ENCODE measurements at regions not wholly inside any gene's neighbourhood (a gene's known extent, or its start where the extent isn't known, plus 50 kb on each side); places are given as distances from the start of the nearest gene placed in this dataset.

GRCh38 chr12:22821985-22822384, 197.0 kb downstream of the ETNK1 start:
- CTCF ChIA-PET, result interaction anchor here (0.8 kb wide), 1 partner anchor 35 kb away, joined by 3 read pairs; no protein-coding TSS in a partner anchor
- TF ChIP-seq KAT2A (conservative IDR thresholded peaks at IDR 0.05; ENCODE audit: control insufficient read depth, low read depth, low read length) (no peak), WRNIP1 (IDR thresholded peaks at IDR 0.05; ENCODE audit: borderline replicate concordance, low read depth, low read length) (no peak), CEBPZ (IDR thresholded peaks at IDR 0.05; ENCODE audit: low read depth, low read length) (no peak), CHD2 (IDR thresholded peaks at IDR 0.05; ENCODE audit: borderline replicate concordance, low read depth, low read length) (no peak), IRF3 (IDR thresholded peaks at IDR 0.05) (no peak), EED (IDR thresholded peaks at IDR 0.05; ENCODE audit: low read depth) (no peak), SREBF2 (IDR thresholded peaks at IDR 0.05; ENCODE audit: low read length) (no peak), ZZZ3 (IDR thresholded peaks at IDR 0.05; ENCODE audit: control insufficient read depth, insufficient read length, low read depth) (no peak), RELB (IDR thresholded peaks at IDR 0.05; ENCODE audit: low read depth) (no peak), HCFC1 (IDR thresholded peaks at IDR 0.05; ENCODE audit: low read length) (no peak), CHD4 (IDR thresholded peaks at IDR 0.05) (no peak), PML (IDR thresholded peaks at IDR 0.05; ENCODE audit: low read length) (no peak), NFYA (IDR thresholded peaks at IDR 0.05; ENCODE audit: borderline replicate concordance, low read depth, low read length) (no peak), FOXK2 (IDR thresholded peaks at IDR 0.05) (no peak), ZNF384 (IDR thresholded peaks at IDR 0.05; ENCODE audit: borderline replicate concordance, low read depth, low read length) (no peak), PAX8 (IDR thresholded peaks at IDR 0.05) (no peak)
- TF ChIP-seq, protein P1, sequence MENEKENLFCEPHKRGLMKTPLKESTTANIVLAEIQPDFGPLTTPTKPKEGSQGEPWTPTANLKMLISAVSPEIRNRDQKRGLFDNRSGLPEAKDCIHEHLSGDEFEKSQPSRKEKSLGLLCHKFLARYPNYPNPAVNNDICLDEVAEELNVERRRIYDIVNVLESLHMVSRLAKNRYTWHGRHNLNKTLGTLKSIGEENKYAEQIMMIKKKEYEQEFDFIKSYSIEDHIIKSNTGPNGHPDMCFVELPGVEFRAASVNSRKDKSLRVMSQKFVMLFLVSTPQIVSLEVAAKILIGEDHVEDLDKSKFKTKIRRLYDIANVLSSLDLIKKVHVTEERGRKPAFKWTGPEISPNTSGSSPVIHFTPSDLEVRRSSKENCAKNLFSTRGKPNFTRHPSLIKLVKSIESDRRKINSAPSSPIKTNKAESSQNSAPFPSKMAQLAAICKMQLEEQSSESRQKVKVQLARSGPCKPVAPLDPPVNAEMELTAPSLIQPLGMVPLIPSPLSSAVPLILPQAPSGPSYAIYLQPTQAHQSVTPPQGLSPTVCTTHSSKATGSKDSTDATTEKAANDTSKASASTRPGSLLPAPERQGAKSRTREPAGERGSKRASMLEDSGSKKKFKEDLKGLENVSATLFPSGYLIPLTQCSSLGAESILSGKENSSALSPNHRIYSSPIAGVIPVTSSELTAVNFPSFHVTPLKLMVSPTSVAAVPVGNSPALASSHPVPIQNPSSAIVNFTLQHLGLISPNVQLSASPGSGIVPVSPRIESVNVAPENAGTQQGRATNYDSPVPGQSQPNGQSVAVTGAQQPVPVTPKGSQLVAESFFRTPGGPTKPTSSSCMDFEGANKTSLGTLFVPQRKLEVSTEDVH (IDR thresholded peaks at IDR 0.05; ENCODE audit: low read depth, partially characterized antibody), result no peak
- Histone ChIP-seq H3K27ac (ENCODE audit: control insufficient read depth, insufficient read depth) (no peak overlapping the region), H3K4me1 (ENCODE audit: control insufficient read depth, insufficient read depth, low read length) (no peaks in the 10 kb centered on the region), H3K36me3 (ENCODE audit: control insufficient read depth in 2 of 2, insufficient read depth in 2 of 2, low read length in 1 of 2) (no peaks in the 10 kb centered on the region), H3K79me2 (ENCODE audit: control insufficient read depth, insufficient read depth, low read length) (no peaks in the 10 kb centered on the region), H3K4me3 (no peak overlapping the region), H3K27me3 (replicated peaks in 1 of 2; ENCODE audit: control insufficient read depth in 2 of 2, insufficient read depth in 2 of 2, low read length in 1 of 2) (no peaks in the 10 kb centered on the region), H2AFZ (ENCODE audit: control insufficient read depth, low read depth, low read length) (no peak overlapping the region), H4K20me1 (ENCODE audit: control insufficient read depth, insufficient read depth) (no peaks in the 10 kb centered on the region), H3K9ac (ENCODE audit: control insufficient read depth, insufficient read depth, low read length) (no peak overlapping the region), H3K9me3 (replicated peaks; ENCODE audit: control insufficient read depth, insufficient read depth, low read length) (no peaks in the 10 kb centered on the region), H3K4me2 (ENCODE audit: control insufficient read depth, insufficient read depth) (no peak overlapping the region)
- POLR2A ChIA-PET, result no interaction called here
- DNase-seq (ENCODE audit: low read depth, low spot score) (no peak), FAIRE-seq (no peak), ATAC-seq (no peak)
- BruUV-seq (replicated peaks), result no TSS peak
- intact Hi-C loops (cut with micrococcal nuclease; ENCODE audit: unreplicated experiment), result no loop called here
- RAD21 ChIA-PET (ENCODE audit: unreplicated experiment), result no interaction called here
- 68% methylated on average over 4 of the region's 4 CpGs for WGBS (ENCODE audit: insufficient coverage, insufficient replicate concordance, low lambda C conversion rate, missing lambda C conversion rate)
- in situ Hi-C loops (cut with MboI), result no loop called here
- SMC1A ChIA-PET (ENCODE audit: uncharacterized antibody, unreplicated experiment), result no interaction called here
